Transverse colon (tissue), 4 donors: ENCODE measurements at regions not wholly inside any gene's neighbourhood (a gene's known extent, or its start where the extent isn't known, plus 50 kb on each side); places are given as distances from the start of the nearest gene placed in this dataset.

ENCODE experiments used
- DNase-seq: peaks from one replicate; pipeline ENCODE4 v3.0.0-alpha.2; 2019
- H3K27ac ChIP-seq, 4 donors: fragments of 200-600 bp; sonication (generic); 2 replicates each; pipeline ENCODE4 v1.5.1; 2016 to 2018; ENCODE audit warnings: inconsistent platforms in 4 of 4
- H3K27me3 ChIP-seq: fragments of 200-600 bp; sonication (generic); 2 replicates; pipeline ENCODE4 v1.5.1; 2017; ENCODE audit warnings: inconsistent platforms
- H3K36me3 ChIP-seq, 4 donors: fragments of 200-600 bp; sonication (generic); 2 replicates each; pipeline ENCODE4 v1.5.1; 2017 to 2019; ENCODE audit warnings: inconsistent platforms in 4 of 4
- H3K4me1 ChIP-seq, 4 donors: fragments of 200-600 bp; sonication (generic); 2 replicates each; pipeline ENCODE4 v1.5.1; 2017 to 2020; ENCODE audit warnings: inconsistent platforms in 4 of 4
- H3K4me3 ChIP-seq, 4 donors: fragments of 200-600 bp; sonication (generic); 1 replicate in 1 of 4; 2 replicates in 3 of 4; pipeline versions ENCODE4 v1.5.1 to v1.6.1; 2017 to 2019; ENCODE audit warnings: inconsistent platforms in 4 of 4
- H3K9me3 ChIP-seq, 2 donors: fragments of 200-600 bp; sonication (generic); 2 replicates each; pipeline ENCODE4 v1.5.1; 2017 to 2019; ENCODE audit warnings: inconsistent platforms in 2 of 2
- EP300 ChIP-seq: sonication (generic); formaldehyde crosslinking; IDR thresholded peaks from one replicate; pipeline ENCODE4 v1.6.1; 2017; ENCODE audit warnings: antibody characterized with exemption, low read depth
- POLR2A ChIP-seq: fragments of 450-650 bp; IDR thresholded peaks from one replicate; pipeline ENCODE4 v1.6.1; 2016; ENCODE audit warnings: antibody characterized with exemption, mild to moderate bottlenecking, moderate library complexity
- POLR2AphosphoS5 ChIP-seq, 3 donors: sonication (generic); formaldehyde crosslinking; IDR thresholded peaks; one replicate each; pipeline ENCODE4 v1.6.1; 2016; ENCODE audit warnings: antibody characterized with exemption in 3 of 3
- WGBS, 2 donors: methylation state at CpG; one replicate each; pipeline ENCODE4 v1.1.5; 2018; ENCODE audit warnings: low coverage in 1 of 2; 5-methylcytosine and 5-hydroxymethylcytosine counted together
- in situ Hi-C, 4 donors: fragments of 200-750 bp; cut with MboI; loops; one replicate each; pipeline versions ENCODE4 v1.15.0 to v1.15.1; 2017; ENCODE audit warnings: low sequenced_read_pairs in 3 of 4, low pct_ligation_motif_present in 1 of 4, low pct_unique_long_range_greater_than_20kb in 1 of 4
- intact Hi-C: fragments of 100-400 bp; cut with DNase I; formaldehyde crosslinking; loops from one replicate; pipeline ENCODE4 v1.15.1; 2023; ENCODE audit warnings: low total_unique reads
- TF ChIP-seq, protein P1 (sequence below), 5 experiments: fragments of 200-600 bp in 3 of 5; fragments of 450-650 bp in 2 of 5; sonication (generic) in 3 of 5; IDR thresholded peaks; 1 replicate in 2 of 5; 2 replicates in 3 of 5; pipeline ENCODE4 v1.5.1; 2016 to 2017; ENCODE audit warnings: antibody characterized with exemption in 5 of 5, inconsistent platforms in 3 of 5, mild to moderate bottlenecking in 2 of 5, moderate library complexity in 1 of 5

DNA sequence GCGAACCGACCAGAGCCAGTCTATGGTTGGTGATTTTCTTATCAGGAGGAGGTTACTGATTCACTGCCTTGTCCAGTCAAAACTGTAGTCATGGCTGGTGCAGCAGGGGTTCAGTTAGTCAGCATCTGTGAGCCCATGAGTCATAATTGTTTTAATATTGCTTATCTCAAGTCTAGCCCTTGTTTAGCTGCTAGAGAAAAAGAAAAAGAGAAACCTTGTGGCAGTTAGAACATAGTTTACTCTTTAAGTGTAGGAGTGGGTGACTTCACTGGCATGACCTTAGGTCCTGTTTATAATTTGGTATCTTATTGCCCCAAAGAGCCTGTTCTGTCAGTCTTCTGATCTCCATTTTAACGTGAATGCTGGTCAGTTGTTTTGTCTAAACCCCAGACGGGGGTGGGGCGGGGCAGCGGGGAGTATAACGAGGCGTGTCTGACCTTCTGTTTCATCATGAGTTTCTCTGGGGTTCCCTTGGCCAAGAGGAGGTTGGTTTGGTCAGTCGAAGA, 76.9 kb upstream of the NFIL3 start:
- Histone ChIP-seq H3K9me3 (no peaks in the 10 kb centered on the region), H3K27ac (no peak overlapping the region), H3K27me3 (no peaks in the 10 kb centered on the region), H3K36me3 (no peaks in the 10 kb centered on the region), H3K4me1 (no peaks in the 10 kb centered on the region), H3K4me3 (no peak overlapping the region)
- intact Hi-C loops, result no loop called here
- WGBS, 2 donors, result 20 to 67% methylated on average over 1 to 9 of the region's 9 CpGs
- in situ Hi-C loops, result loop anchor here in 1 of 4 donors (10.0 kb wide), 1 partner anchor 64 kb away; no protein-coding TSS in a partner anchor
- DNase-seq, result no peak
- TF ChIP-seq POLR2AphosphoS5 (IDR thresholded peaks at IDR 0.05) (no peak), POLR2A (no peak), EP300 (no peak)
- TF ChIP-seq, protein P1, sequence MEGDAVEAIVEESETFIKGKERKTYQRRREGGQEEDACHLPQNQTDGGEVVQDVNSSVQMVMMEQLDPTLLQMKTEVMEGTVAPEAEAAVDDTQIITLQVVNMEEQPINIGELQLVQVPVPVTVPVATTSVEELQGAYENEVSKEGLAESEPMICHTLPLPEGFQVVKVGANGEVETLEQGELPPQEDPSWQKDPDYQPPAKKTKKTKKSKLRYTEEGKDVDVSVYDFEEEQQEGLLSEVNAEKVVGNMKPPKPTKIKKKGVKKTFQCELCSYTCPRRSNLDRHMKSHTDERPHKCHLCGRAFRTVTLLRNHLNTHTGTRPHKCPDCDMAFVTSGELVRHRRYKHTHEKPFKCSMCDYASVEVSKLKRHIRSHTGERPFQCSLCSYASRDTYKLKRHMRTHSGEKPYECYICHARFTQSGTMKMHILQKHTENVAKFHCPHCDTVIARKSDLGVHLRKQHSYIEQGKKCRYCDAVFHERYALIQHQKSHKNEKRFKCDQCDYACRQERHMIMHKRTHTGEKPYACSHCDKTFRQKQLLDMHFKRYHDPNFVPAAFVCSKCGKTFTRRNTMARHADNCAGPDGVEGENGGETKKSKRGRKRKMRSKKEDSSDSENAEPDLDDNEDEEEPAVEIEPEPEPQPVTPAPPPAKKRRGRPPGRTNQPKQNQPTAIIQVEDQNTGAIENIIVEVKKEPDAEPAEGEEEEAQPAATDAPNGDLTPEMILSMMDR (IDR thresholded peaks at IDR 0.05), result no peak

DNA sequence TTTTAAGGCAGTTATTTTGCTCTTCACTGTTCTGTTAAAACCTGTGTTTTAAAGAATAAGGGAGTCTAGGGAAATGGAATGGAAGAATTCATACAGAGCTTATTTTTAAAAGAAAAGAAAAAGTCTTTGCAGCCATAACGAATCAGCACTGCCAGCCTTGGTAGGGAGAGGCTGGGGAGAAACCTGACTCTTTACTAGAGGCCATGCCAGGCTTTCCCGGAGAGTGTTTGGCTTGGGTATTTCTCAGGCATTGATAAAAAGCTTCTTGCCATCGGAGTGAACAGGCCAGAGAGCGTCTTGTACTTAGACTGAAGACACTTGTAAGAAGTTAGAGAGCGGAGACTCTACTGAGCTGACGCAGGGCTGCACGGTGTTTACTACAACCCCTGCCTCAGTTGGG, 72.7 kb upstream of the NFIL3 start:
- peak overlapping the region in 2 of 4 donors; percentile 5 to 38 for H3K27ac ChIP-seq
- H3K27me3 ChIP-seq, result no peaks in the 10 kb centered on the region
- TF ChIP-seq, protein P1 (IDR thresholded peaks at IDR 0.05), result no peak
- TF ChIP-seq EP300 (no peak), POLR2AphosphoS5 (IDR thresholded peaks at IDR 0.05) (no peak), POLR2A (no peak)
- H3K4me1 ChIP-seq, result no peaks in the 10 kb centered on the region
- H3K9me3 ChIP-seq, result no peaks in the 10 kb centered on the region
- no peak overlapping the region for H3K4me3 ChIP-seq
- WGBS, 2 donors, result 65 to 81% methylated on average over 5 to 7 of the region's 7 CpGs
- no peak for DNase-seq
- no peaks in the 10 kb centered on the region for H3K36me3 ChIP-seq
- intact Hi-C loops, result no loop called here
- in situ Hi-C loops, result no loop called here

DNA sequence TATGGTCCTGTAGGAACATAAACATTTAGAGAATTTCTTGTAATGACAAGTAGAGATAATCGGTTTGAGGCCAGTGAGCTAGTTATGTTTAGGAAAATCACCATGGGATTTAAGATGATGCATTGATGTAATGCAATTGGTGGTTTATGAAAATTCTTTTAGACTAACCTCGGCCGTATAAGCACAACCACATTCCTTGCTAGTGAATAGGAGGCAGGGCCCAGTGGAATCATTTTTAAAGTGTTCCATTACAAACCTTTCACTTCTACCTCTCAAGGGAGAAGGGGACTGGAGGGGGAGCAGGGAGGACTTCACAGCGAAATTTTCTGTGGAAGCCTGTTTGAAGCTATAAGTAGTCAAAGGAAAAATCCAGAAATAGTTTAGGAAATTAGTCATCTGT, 71.8 kb upstream of the NFIL3 start:
- intact Hi-C loops, result no loop called here
- DNase-seq, result no peak
- in situ Hi-C loops, result no loop called here
- Histone ChIP-seq H3K4me3 (no peak overlapping the region), H3K4me1 (no peaks in the 10 kb centered on the region), H3K27ac (peak overlapping the region in 1 of 4 donors; percentile 38), H3K9me3 (no peaks in the 10 kb centered on the region), H3K27me3 (no peaks in the 10 kb centered on the region), H3K36me3 (no peaks in the 10 kb centered on the region)
- WGBS, 2 donors, result 48 to 58% methylated on average over 4 of the region's 4 CpGs
- TF ChIP-seq EP300, result no peak
- TF ChIP-seq, protein P1 (IDR thresholded peaks at IDR 0.05), result no peak

DNA sequence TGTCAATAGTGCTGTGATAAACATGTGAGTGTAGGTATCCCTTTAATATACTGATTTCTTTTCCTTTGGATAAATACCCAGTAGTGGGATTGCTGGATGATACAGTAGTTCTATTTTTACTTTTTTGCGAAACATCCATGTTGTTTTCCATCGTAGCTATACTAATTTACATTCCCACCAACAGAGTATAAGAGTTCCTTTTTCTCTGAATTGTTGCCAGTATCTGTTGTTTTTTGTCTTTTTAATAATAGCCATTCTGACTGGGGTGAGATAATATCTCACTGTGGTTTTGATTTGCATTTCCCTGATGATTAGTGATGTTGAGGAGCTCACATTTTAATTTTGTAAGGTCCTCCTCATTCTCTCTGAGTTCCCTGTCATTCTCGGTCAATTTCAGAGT, 71.1 kb upstream of the NFIL3 start:
- intact Hi-C loops, result no loop called here
- no peak overlapping the region for H3K4me3 ChIP-seq
- no peak for DNase-seq
- H3K36me3 ChIP-seq, result no peaks in the 10 kb centered on the region
- H3K27me3 ChIP-seq, result no peaks in the 10 kb centered on the region
- in situ Hi-C loops, result no loop called here
- H3K27ac ChIP-seq, result peak overlapping the region in 1 of 4 donors; percentile 38
- H3K4me1 ChIP-seq, result no peaks in the 10 kb centered on the region
- TF ChIP-seq, protein P1 (IDR thresholded peaks at IDR 0.05), result no peak
- TF ChIP-seq EP300 (no peak), POLR2A (no peak), POLR2AphosphoS5 (IDR thresholded peaks at IDR 0.05) (no peak)
- 81% methylated on average over 2 to 3 of the region's 3 CpGs for WGBS, 2 donors
- no peaks in the 10 kb centered on the region for H3K9me3 ChIP-seq
